Colonic mucosa (tissue), 4 donors: ENCODE measurements at regions not wholly inside any gene's neighbourhood (a gene's known extent, or its start where the extent isn't known, plus 50 kb on each side); places are given as distances from the start of the nearest gene placed in this dataset.
"Not testable (repeated sequence)": the region's sequence is repeated elsewhere in the genome, so short reads cannot be mapped to it uniquely, and the experiment has no call there.

Experiments used
- DNase-seq: peaks from one replicate; pipeline ENCODE4 v3.0.0-alpha.2; 2020
- H3K27ac ChIP-seq: fragments of 200-600 bp; one replicate; pipeline ENCODE4 v1.8.0; 2021
- H3K27me3 ChIP-seq: fragments of 200-600 bp; one replicate; pipeline ENCODE4 v1.8.0; 2021
- H3K36me3 ChIP-seq: fragments of 200-600 bp; one replicate; pipeline ENCODE4 v1.8.0; 2021
- H3K4me1 ChIP-seq: fragments of 200-600 bp; one replicate; pipeline ENCODE4 v1.8.0; 2021; ENCODE audit warnings: mild to moderate bottlenecking
- H3K4me3 ChIP-seq: fragments of 200-600 bp; one replicate; pipeline ENCODE4 v1.8.0; 2021
- H3K9ac ChIP-seq, 2 donors: one replicate each; pipeline ENCODE4 v1.7.0; 2013; ENCODE audit warnings: control low read depth in 2 of 2, low read depth in 2 of 2, low read length in 2 of 2
- H3K9me3 ChIP-seq: fragments of 200-600 bp; one replicate; pipeline ENCODE4 v1.8.0; 2021
- CTCF ChIP-seq: fragments of 200-600 bp; IDR thresholded peaks from one replicate; pipeline ENCODE4 v1.8.0; 2022; ENCODE audit warnings: antibody characterized with exemption, mild to moderate bottlenecking
- intact Hi-C: fragments of 100-400 bp; cut with DNase I; formaldehyde crosslinking; loops from one replicate; pipeline ENCODE4 v1.14.1; 2022
- donor health status: healthy.
- donor health status: DM: no; HTN: no; CAD: no.
- donor health status: DM: no; HTN: no; CAD: no.

- H3K27me3 ChIP-seq: no peaks in the 10 kb centered on the region
- H3K4me3 ChIP-seq: no peak overlapping the region
- no peaks in the 10 kb centered on the region for H3K9me3 ChIP-seq
- H3K36me3 ChIP-seq: no peaks in the 10 kb centered on the region
- no peak for TF ChIP-seq CTCF
- peak overlapping the region in 1 of 2 donors; percentile 73 for H3K9ac ChIP-seq
- DNase-seq: peak; percentile 56
- peaks cover 6% of the 10 kb centered on the region for H3K4me1 ChIP-seq
- peak overlapping the region; percentile 69 for H3K27ac ChIP-seq
- intact Hi-C loops: loop anchor here (10.0 kb wide), 1 partner anchor 221 kb away; no protein-coding TSS in a partner anchor
These were observed 109.4 kb downstream of the KLF13 start for GRCh38 chr15:31435912-31436628.

- no peaks in the 10 kb centered on the region for H3K9me3 ChIP-seq
- peaks cover 10% of the 10 kb centered on the region for H3K4me1 ChIP-seq
- no peak overlapping the region for H3K4me3 ChIP-seq
- DNase-seq: no peak
- H3K9ac ChIP-seq: peak overlapping the region in 1 of 2 donors; percentile 37
- H3K27ac ChIP-seq: no peak overlapping the region
- no peaks in the 10 kb centered on the region for H3K36me3 ChIP-seq
- intact Hi-C loops: loop anchor here (2.0 to 10.0 kb wide), 2 partner anchors 53 to 223 kb away; no protein-coding TSS in a partner anchor
- no peaks in the 10 kb centered on the region for H3K27me3 ChIP-seq
- TF ChIP-seq CTCF: no peak
These were observed 111.1 kb downstream of the KLF13 start for GRCh38 chr15:31437686-31438085.

GRCh38 chr15:31438601-31439265 is 112.1 kb downstream of the KLF13 start:
- no peaks in the 10 kb centered on the region for H3K9me3 ChIP-seq
- TF ChIP-seq CTCF: no peak
- intact Hi-C loops: loop anchor here (2.0 to 10.0 kb wide), 2 partner anchors 52 to 224 kb away; no protein-coding TSS in a partner anchor
- H3K27ac ChIP-seq: no peak overlapping the region
- H3K27me3 ChIP-seq: no peaks in the 10 kb centered on the region
- H3K4me1 ChIP-seq: peaks cover 10% of the 10 kb centered on the region
- no peak overlapping the region for H3K9ac ChIP-seq
- H3K4me3 ChIP-seq: no peak overlapping the region
- H3K36me3 ChIP-seq: no peaks in the 10 kb centered on the region
- no peak for DNase-seq

GRCh38 chr15:31439328-31439727 is 112.7 kb downstream of the KLF13 start:
- intact Hi-C loops: loop anchor here (2.0 to 10.0 kb wide), 2 partner anchors 51 to 225 kb away; no protein-coding TSS in a partner anchor
- Histone ChIP-seq H3K9ac (no peak overlapping the region), H3K4me1 (peaks cover 10% of the 10 kb centered on the region), H3K36me3 (no peaks in the 10 kb centered on the region), H3K27me3 (no peaks in the 10 kb centered on the region), H3K27ac (no peak overlapping the region), H3K9me3 (no peaks in the 10 kb centered on the region), H3K4me3 (no peak overlapping the region)
- DNase-seq: peak; percentile 73
- TF ChIP-seq CTCF: peak; percentile 40

- intact Hi-C loops, H3K36me3 ChIP-seq, H3K9me3 ChIP-seq, DNase-seq, H3K27me3 ChIP-seq, H3K27ac ChIP-seq: not testable (repeated sequence)
- H3K9ac ChIP-seq: peak overlapping the region; percentile 13 to 58
- peak overlapping the region; percentile 48 for H3K4me3 ChIP-seq
- peaks cover 10% of the 10 kb centered on the region for H3K4me1 ChIP-seq
These were observed 113.6 kb downstream of the KLF13 start for GRCh38 chr15:31440216-31440615.
